Liver (tissue), 8 donors: ENCODE measurements at regions not wholly inside any gene's neighbourhood (a gene's known extent, or its start where the extent isn't known, plus 50 kb on each side); places are given as distances from the start of the nearest gene placed in this dataset.

ENCODE experiments used
- DNase-seq: peaks from one replicate; pipeline ENCODE4 v3.0.0-alpha.2; 2017; ENCODE audit warnings: low spot score
- H3K27ac ChIP-seq, 2 donors: one replicate each; pipeline ENCODE4 v1.7.0; 2013; ENCODE audit warnings: inconsistent platforms in 2 of 2, low read length in 2 of 2, control low read depth in 1 of 2, low read depth in 1 of 2, mild to moderate bottlenecking in 1 of 2
- H3K27me3 ChIP-seq, 4 donors: one replicate each; pipeline versions ENCODE4 v1.6.1 to v1.7.0; 2013; ENCODE audit warnings: low read length in 3 of 4, inconsistent platforms in 1 of 4, mild to moderate bottlenecking in 1 of 4, moderate library complexity in 1 of 4; ENCODE audit not compliant: control insufficient read depth in 4 of 4, insufficient read depth in 4 of 4
- H3K36me3 ChIP-seq, 4 donors: one replicate each; pipeline versions ENCODE4 v1.6.1 to v1.7.0; 2013; ENCODE audit warnings: low read length in 3 of 4, mild to moderate bottlenecking in 3 of 4, low read depth in 1 of 4, moderate library complexity in 1 of 4; ENCODE audit not compliant: control insufficient read depth in 4 of 4, insufficient read depth in 3 of 4
- H3K4me1 ChIP-seq, 4 donors: one replicate each; pipeline versions ENCODE4 v1.6.1 to v1.7.0; 2013; ENCODE audit warnings: low read length in 3 of 4, mild to moderate bottlenecking in 3 of 4, moderate library complexity in 1 of 4; ENCODE audit not compliant: control insufficient read depth in 4 of 4, insufficient read depth in 4 of 4
- H3K4me3 ChIP-seq, 3 donors: one replicate each; pipeline versions ENCODE4 v1.6.1 to v1.7.0; 2013; ENCODE audit warnings: low read length in 3 of 3, control low read depth in 1 of 3, low read depth in 1 of 3, mild to moderate bottlenecking in 1 of 3
- H3K9ac ChIP-seq, 2 donors: one replicate each; pipeline ENCODE4 v1.7.0; 2013; ENCODE audit warnings: low read length in 2 of 2, mild to moderate bottlenecking in 2 of 2, moderate library complexity in 2 of 2, control low read depth in 1 of 2, low read depth in 1 of 2
- H3K9me3 ChIP-seq, 4 donors: one replicate each; pipeline versions ENCODE4 v1.6.1 to v1.7.0; 2013; ENCODE audit warnings: low read length in 3 of 4; ENCODE audit not compliant: control insufficient read depth in 4 of 4
- ATF3 ChIP-seq: IDR thresholded peaks from 2 replicates; pipeline ENCODE4 v1.6.1; 2016; ENCODE audit warnings: antibody characterized with exemption
- CTCF ChIP-seq: fragments of 150-350 bp; IDR thresholded peaks from 2 replicates; pipeline ENCODE4 v1.5.1; 2017; ENCODE audit warnings: improper control_type of control experiment, low read depth, low read length; ENCODE audit not compliant: missing input control
- EGR1 ChIP-seq, 2 donors: IDR thresholded peaks; 2 replicates each; pipeline ENCODE4 v1.6.1; 2016 to 2018; ENCODE audit warnings: antibody characterized with exemption in 2 of 2, low read depth in 2 of 2
- FOXA1 ChIP-seq: IDR thresholded peaks from 2 replicates; pipeline ENCODE4 v1.6.1; 2016; ENCODE audit warnings: antibody characterized with exemption
- FOXA2 ChIP-seq: IDR thresholded peaks from 2 replicates; pipeline ENCODE4 v1.6.1; 2016; ENCODE audit warnings: antibody characterized with exemption
- GABPA ChIP-seq, 2 donors: IDR thresholded peaks in 1 of 2; conservative IDR thresholded peaks in 1 of 2; 2 replicates each; pipeline ENCODE4 v1.6.1; 2016; ENCODE audit warnings: antibody characterized with exemption in 2 of 2, mild to moderate bottlenecking in 1 of 2, moderate library complexity in 1 of 2
- HNF4A ChIP-seq, 2 donors: conservative IDR thresholded peaks; 2 replicates each; pipeline ENCODE4 v1.6.1; 2016; ENCODE audit warnings: antibody characterized with exemption in 2 of 2, mild to moderate bottlenecking in 2 of 2
- HNF4G ChIP-seq: IDR thresholded peaks from 2 replicates; pipeline ENCODE4 v1.6.1; 2016; ENCODE audit warnings: antibody characterized with exemption
- JUND ChIP-seq, 2 donors: IDR thresholded peaks; 2 replicates each; pipeline ENCODE4 v1.6.1; 2016; ENCODE audit warnings: antibody characterized with exemption in 2 of 2
- MAX ChIP-seq: IDR thresholded peaks from 2 replicates; pipeline ENCODE4 v1.6.1; 2016; ENCODE audit warnings: antibody characterized with exemption
- NR2F2 ChIP-seq: IDR thresholded peaks from 2 replicates; pipeline ENCODE4 v1.6.1; 2016; ENCODE audit warnings: antibody characterized with exemption
- RAD21 ChIP-seq, 2 donors: IDR thresholded peaks; 2 replicates each; pipeline ENCODE4 v1.6.1; 2016; ENCODE audit warnings: antibody characterized with exemption in 2 of 2, mild to moderate bottlenecking in 2 of 2
- RXRA ChIP-seq, 2 donors: IDR thresholded peaks; 2 replicates each; pipeline ENCODE4 v1.6.1; 2017 to 2018; ENCODE audit warnings: antibody characterized with exemption in 2 of 2, mild to moderate bottlenecking in 1 of 2
- SP1 ChIP-seq: IDR thresholded peaks from 2 replicates; pipeline ENCODE4 v1.6.1; 2018; ENCODE audit warnings: antibody characterized with exemption, mild to moderate bottlenecking
- TAF1 ChIP-seq: conservative IDR thresholded peaks from 2 replicates; pipeline ENCODE4 v1.6.1; 2016; ENCODE audit warnings: antibody characterized with exemption, mild to moderate bottlenecking
- YY1 ChIP-seq: IDR thresholded peaks from 2 replicates; pipeline ENCODE4 v1.6.1; 2016; ENCODE audit warnings: antibody characterized with exemption, mild to moderate bottlenecking
- WGBS: extraction: QIAGEN DNeasy Blood & Tissue Kit; methylation state at CpG from one replicate; pipeline ENCODE4 v1.1.7; 2013; 5-methylcytosine and 5-hydroxymethylcytosine counted together
- TF ChIP-seq, protein P1 (sequence below): IDR thresholded peaks from 2 replicates; pipeline ENCODE4 v1.6.1; 2016; ENCODE audit warnings: antibody characterized with exemption, mild to moderate bottlenecking
- TF ChIP-seq, protein P2 (sequence below): IDR thresholded peaks from 2 replicates; pipeline ENCODE4 v1.6.1; 2016; ENCODE audit warnings: antibody characterized with exemption
- donor health status: healthy.
- donor health status: healthy.
- donor health status: healthy.
- donor health status: healthy.
- donor health status: healthy.

GRCh38 chr13:78978381-78978998, 319.5 kb upstream of the OBI1 start:
- H3K36me3 ChIP-seq, result no peaks in the 10 kb centered on the region
- DNase-seq, result no peak
- 15% methylated on average over 2 of the region's 2 CpGs for WGBS

DNA sequence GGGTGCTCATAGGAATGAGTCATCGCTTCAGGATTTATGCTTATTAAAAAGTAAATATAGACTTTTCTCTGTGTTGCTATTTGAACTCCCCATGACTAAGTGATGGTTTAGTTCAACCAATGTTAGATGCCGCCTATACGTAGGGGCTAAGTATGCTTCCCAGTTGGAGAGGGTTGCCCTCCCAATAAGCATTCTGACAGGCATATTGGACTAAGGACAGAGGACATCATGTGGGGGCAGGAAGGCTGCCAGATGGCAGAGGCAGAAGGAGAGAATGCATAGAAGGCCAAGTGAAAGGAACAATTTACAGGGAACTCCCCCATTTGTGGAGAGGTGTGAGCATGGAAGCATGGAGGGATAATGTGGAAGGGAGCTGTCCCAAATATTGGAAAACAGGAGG, 318.4 kb upstream of the OBI1 start:
- no peaks in the 10 kb centered on the region for H3K36me3 ChIP-seq
- no peaks in the 10 kb centered on the region for H3K27me3 ChIP-seq
- no peak overlapping the region for H3K4me3 ChIP-seq
- TF ChIP-seq EGR1 (IDR thresholded peaks at IDR 0.05; ENCODE audit: low read depth in 2 of 2) (no peak), TAF1 (no peak), HNF4A (conservative IDR thresholded peaks at IDR 0.05) (no peak), JUND (IDR thresholded peaks at IDR 0.05) (no peak), SP1 (no peak), FOXA1 (no peak), CTCF (no peak), ATF3 (no peak), RAD21 (IDR thresholded peaks at IDR 0.05) (no peak), MAX (no peak), NR2F2 (no peak), FOXA2 (no peak), RXRA (IDR thresholded peaks at IDR 0.05) (no peak), HNF4G (no peak), YY1 (no peak), GABPA (IDR thresholded peaks at IDR 0.05 in 1 of 2, conservative IDR thresholded peaks at IDR 0.05 in 1 of 2) (no peak)
- TF ChIP-seq, protein P1, sequence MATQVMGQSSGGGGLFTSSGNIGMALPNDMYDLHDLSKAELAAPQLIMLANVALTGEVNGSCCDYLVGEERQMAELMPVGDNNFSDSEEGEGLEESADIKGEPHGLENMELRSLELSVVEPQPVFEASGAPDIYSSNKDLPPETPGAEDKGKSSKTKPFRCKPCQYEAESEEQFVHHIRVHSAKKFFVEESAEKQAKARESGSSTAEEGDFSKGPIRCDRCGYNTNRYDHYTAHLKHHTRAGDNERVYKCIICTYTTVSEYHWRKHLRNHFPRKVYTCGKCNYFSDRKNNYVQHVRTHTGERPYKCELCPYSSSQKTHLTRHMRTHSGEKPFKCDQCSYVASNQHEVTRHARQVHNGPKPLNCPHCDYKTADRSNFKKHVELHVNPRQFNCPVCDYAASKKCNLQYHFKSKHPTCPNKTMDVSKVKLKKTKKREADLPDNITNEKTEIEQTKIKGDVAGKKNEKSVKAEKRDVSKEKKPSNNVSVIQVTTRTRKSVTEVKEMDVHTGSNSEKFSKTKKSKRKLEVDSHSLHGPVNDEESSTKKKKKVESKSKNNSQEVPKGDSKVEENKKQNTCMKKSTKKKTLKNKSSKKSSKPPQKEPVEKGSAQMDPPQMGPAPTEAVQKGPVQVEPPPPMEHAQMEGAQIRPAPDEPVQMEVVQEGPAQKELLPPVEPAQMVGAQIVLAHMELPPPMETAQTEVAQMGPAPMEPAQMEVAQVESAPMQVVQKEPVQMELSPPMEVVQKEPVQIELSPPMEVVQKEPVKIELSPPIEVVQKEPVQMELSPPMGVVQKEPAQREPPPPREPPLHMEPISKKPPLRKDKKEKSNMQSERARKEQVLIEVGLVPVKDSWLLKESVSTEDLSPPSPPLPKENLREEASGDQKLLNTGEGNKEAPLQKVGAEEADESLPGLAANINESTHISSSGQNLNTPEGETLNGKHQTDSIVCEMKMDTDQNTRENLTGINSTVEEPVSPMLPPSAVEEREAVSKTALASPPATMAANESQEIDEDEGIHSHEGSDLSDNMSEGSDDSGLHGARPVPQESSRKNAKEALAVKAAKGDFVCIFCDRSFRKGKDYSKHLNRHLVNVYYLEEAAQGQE, result no peak
- TF ChIP-seq, protein P2, sequence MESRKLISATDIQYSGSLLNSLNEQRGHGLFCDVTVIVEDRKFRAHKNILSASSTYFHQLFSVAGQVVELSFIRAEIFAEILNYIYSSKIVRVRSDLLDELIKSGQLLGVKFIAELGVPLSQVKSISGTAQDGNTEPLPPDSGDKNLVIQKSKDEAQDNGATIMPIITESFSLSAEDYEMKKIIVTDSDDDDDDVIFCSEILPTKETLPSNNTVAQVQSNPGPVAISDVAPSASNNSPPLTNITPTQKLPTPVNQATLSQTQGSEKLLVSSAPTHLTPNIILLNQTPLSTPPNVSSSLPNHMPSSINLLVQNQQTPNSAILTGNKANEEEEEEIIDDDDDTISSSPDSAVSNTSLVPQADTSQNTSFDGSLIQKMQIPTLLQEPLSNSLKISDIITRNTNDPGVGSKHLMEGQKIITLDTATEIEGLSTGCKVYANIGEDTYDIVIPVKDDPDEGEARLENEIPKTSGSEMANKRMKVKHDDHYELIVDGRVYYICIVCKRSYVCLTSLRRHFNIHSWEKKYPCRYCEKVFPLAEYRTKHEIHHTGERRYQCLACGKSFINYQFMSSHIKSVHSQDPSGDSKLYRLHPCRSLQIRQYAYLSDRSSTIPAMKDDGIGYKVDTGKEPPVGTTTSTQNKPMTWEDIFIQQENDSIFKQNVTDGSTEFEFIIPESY, result no peak
- H3K9ac ChIP-seq, result no peak overlapping the region
- H3K9me3 ChIP-seq, result no peaks in the 10 kb centered on the region
- H3K27ac ChIP-seq, result no peak overlapping the region
- WGBS, result 95% methylated on average over 3 of the region's 3 CpGs
- H3K4me1 ChIP-seq, result no peaks in the 10 kb centered on the region
- DNase-seq, result no peak

More at GRCh38 chr13:78978381-78978998, 319.5 kb upstream of the OBI1 start:
- TF ChIP-seq CTCF (peak; percentile 80), JUND (IDR thresholded peaks at IDR 0.05) (no peak), RAD21 (IDR thresholded peaks at IDR 0.05) (peak; percentile 94 to 98), EGR1 (IDR thresholded peaks at IDR 0.05; ENCODE audit: low read depth in 2 of 2) (no peak), FOXA1 (no peak), NR2F2 (no peak)
- Histone ChIP-seq H3K9me3 (no peaks in the 10 kb centered on the region), H3K4me1 (no peaks in the 10 kb centered on the region), H3K27ac (no peak overlapping the region), H3K27me3 (no peaks in the 10 kb centered on the region), H3K9ac (no peak overlapping the region), H3K4me3 (no peak overlapping the region)
